ENCODE measurements at regions not wholly inside any gene's neighbourhood (a gene's known extent, or its start where the extent isn't known, plus 50 kb on each side); places are given as distances from the start of the nearest gene placed in this dataset.

DNA sequence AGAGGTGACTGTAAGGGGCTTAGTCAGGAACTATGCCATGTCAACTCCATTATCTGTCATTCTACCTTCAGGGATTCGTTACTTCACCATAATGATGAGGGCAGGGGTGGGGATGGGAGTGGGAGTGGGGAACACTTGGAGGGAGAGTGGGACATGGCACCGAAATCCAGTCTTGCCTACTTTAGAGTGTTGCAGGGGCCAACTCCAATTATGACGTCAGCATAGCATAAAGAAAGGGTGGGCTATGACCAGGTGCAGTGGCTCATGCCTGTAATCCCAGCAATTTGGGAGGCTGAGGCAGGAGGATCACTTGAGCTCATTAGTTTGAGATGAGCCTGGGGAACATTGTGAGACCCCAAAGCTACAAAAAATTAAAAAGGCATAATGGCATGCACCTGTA lies 512.2 kb downstream of the GATA3 start:
- TF ChIP-seq BACH2 (CRISPR knock-in tag; IDR thresholded peaks at IDR 0.05; ENCODE audit: borderline replicate concordance), result no peak
- TF ChIP-seq, protein P1, sequence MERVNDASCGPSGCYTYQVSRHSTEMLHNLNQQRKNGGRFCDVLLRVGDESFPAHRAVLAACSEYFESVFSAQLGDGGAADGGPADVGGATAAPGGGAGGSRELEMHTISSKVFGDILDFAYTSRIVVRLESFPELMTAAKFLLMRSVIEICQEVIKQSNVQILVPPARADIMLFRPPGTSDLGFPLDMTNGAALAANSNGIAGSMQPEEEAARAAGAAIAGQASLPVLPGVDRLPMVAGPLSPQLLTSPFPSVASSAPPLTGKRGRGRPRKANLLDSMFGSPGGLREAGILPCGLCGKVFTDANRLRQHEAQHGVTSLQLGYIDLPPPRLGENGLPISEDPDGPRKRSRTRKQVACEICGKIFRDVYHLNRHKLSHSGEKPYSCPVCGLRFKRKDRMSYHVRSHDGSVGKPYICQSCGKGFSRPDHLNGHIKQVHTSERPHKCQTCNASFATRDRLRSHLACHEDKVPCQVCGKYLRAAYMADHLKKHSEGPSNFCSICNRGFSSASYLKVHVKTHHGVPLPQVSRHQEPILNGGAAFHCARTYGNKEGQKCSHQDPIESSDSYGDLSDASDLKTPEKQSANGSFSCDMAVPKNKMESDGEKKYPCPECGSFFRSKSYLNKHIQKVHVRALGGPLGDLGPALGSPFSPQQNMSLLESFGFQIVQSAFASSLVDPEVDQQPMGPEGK (CRISPR knock-in tag; IDR thresholded peaks at IDR 0.05; ENCODE audit: borderline replicate concordance), result no peak
